Progenitor cell of endocrine pancreas (in vitro differentiated cells): ENCODE measurements at regions not wholly inside any gene's neighbourhood (a gene's known extent, or its start where the extent isn't known, plus 50 kb on each side); places are given as distances from the start of the nearest gene placed in this dataset.

Experiments used
- DNase-seq: peaks from one replicate; pipeline ENCODE4 v3.0.0; 2021; ENCODE audit warnings: low spot score; ENCODE audit not compliant: unreplicated experiment
- H3K27ac Mint-ChIP-seq: 2 replicates; pipeline ENCODE4 v1.8.0; 2021; ENCODE audit warnings: mild to moderate bottlenecking, moderate library complexity, mixed read lengths
- H3K27me3 Mint-ChIP-seq: 2 replicates; pipeline ENCODE4 v1.8.0; 2021; ENCODE audit warnings: mixed read lengths
- H3K36me3 Mint-ChIP-seq: 2 replicates; pipeline ENCODE4 v1.8.0; 2022; ENCODE audit warnings: mixed read lengths; ENCODE audit not compliant: insufficient read depth
- H3K4me1 Mint-ChIP-seq: 2 replicates; pipeline ENCODE4 v1.8.0; 2021; ENCODE audit warnings: low read depth, mixed read lengths
- H3K4me3 Mint-ChIP-seq: 2 replicates; pipeline ENCODE4 v1.8.0; 2021; ENCODE audit warnings: low read depth, mild to moderate bottlenecking, moderate library complexity, mixed read lengths
- H3K9me3 Mint-ChIP-seq: 2 replicates; pipeline ENCODE4 v1.8.0; 2021; ENCODE audit warnings: low read depth, mixed read lengths
- TF ChIP-seq, protein P1 (sequence below): fragments of 200-600 bp; sonication (generic); IDR thresholded peaks from one replicate; pipeline ENCODE4 v1.5.0; 2021; ENCODE audit warnings: antibody characterized with exemption, mild to moderate bottlenecking; ENCODE audit not compliant: unreplicated experiment

DNA sequence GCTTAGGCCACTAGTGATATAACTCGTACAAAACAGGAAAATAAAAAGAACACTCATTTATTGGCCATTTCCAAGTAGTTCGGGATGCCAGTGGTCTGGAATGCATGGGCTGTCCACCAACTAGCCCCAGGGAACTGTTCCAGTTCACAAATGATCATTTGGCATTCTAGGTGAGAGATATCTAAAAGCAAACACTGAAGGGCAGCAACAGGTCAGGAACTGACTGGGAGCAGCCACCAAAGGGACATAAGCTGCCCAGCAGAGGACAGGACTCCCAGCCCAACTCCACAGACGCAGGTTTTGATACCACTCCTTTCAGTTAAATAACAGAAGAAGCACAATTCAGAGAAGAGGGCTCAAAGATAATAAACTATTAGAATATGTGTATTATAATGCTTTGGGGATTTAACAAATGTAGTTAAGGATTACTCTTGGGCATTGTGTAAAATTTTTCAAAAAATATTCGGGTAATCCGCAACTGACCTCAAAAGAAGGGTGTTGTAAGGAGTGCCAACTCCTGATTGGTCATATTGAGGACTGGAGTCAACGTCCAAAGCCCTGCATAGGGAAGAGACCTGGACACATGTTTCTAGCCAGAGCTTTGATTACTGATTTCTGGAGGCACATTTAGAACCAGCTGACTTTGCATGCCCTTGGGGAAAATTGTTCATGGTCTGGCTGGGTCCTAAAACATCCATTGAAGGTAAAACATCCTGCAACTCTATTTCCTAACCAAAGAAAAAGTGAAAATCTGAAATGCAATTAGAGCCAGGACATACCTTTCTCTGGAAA, 320.0 kb downstream of the DNAH5 start:
- DNase-seq = no peak
- no peaks in the 10 kb centered on the region for H3K36me3 Mint-ChIP-seq
- TF ChIP-seq, protein P1, sequence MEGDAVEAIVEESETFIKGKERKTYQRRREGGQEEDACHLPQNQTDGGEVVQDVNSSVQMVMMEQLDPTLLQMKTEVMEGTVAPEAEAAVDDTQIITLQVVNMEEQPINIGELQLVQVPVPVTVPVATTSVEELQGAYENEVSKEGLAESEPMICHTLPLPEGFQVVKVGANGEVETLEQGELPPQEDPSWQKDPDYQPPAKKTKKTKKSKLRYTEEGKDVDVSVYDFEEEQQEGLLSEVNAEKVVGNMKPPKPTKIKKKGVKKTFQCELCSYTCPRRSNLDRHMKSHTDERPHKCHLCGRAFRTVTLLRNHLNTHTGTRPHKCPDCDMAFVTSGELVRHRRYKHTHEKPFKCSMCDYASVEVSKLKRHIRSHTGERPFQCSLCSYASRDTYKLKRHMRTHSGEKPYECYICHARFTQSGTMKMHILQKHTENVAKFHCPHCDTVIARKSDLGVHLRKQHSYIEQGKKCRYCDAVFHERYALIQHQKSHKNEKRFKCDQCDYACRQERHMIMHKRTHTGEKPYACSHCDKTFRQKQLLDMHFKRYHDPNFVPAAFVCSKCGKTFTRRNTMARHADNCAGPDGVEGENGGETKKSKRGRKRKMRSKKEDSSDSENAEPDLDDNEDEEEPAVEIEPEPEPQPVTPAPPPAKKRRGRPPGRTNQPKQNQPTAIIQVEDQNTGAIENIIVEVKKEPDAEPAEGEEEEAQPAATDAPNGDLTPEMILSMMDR = no peak
- H3K4me3 Mint-ChIP-seq = no peak overlapping the region
- H3K27me3 Mint-ChIP-seq = no peaks in the 10 kb centered on the region
- H3K27ac Mint-ChIP-seq = peak overlapping the region; percentile 15
- H3K4me1 Mint-ChIP-seq = peaks cover 20% of the 10 kb centered on the region
- H3K9me3 Mint-ChIP-seq = peaks cover 5% of the 10 kb centered on the region

DNA sequence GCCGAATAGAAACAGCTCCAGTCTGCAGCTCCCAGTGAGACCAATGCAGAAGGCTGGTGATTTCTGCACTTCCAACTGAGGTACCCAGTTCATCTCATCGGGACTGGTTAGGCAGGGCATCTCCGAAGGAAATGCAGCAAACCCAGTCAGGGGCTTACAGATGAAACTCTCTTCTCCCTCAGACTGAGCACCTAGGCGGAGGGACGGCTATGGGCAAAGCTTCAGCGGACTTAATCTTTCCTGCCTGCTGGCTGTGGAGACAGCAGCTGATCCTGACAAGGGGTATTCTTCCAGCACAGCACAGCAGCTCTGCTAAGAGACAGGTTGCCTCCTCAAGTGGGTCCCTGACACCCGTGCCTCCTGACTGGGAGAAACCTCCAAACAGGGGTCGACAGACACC, 330.9 kb downstream of the DNAH5 start:
- no peak overlapping the region for H3K4me3 Mint-ChIP-seq
- H3K36me3 Mint-ChIP-seq = no peaks in the 10 kb centered on the region
- TF ChIP-seq, protein P1 = no peak
- H3K27me3 Mint-ChIP-seq = no peaks in the 10 kb centered on the region
- H3K9me3 Mint-ChIP-seq = peaks cover 15% of the 10 kb centered on the region
- no peak overlapping the region for H3K27ac Mint-ChIP-seq
- no peak for DNase-seq
- H3K4me1 Mint-ChIP-seq = peaks cover 2% of the 10 kb centered on the region

DNA sequence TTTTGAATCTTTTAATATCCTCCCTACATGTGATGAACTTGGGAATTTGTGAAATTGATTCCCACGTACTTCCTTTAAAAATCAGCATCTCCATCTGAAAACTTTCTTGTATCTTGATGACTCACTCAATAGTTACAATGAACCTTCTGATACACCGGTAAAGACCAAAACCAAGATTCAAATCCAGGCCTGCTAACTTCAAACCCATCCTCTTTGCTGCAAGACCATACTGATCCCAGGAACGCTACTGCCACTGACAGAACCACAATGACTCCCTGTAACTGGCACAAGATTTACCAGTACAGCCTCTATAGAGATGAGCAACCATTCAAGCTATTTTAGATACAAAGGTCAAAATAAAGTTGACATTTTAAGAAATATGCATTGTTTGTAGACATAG, 332.9 kb downstream of the DNAH5 start:
- DNase-seq = no peak
- TF ChIP-seq, protein P1 = no peak
- Mint-ChIP-seq H3K27me3 (no peaks in the 10 kb centered on the region), H3K36me3 (no peaks in the 10 kb centered on the region), H3K9me3 (peaks cover 8% of the 10 kb centered on the region), H3K4me3 (no peak overlapping the region), H3K27ac (no peak overlapping the region), H3K4me1 (peaks cover 2% of the 10 kb centered on the region)

DNA sequence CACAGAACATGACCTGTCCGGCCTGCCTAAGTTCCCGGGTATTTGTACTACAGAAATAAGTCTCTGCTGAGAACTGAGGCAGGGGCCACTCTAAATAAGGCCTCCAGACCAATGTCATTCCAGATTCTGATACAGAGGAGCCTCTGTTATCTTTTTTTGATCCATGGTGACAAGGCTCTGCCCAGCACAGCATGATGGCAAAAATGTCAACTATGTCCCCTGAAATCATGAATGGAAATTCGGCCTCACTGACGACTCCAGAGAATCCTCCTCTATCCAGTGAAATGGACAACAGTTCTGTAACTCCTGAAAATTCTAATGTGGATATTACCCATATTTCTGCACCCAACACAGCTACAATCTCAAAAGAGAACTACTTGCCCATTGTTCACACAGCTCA, 335.0 kb downstream of the DNAH5 start:
- H3K27ac Mint-ChIP-seq = no peak overlapping the region
- H3K27me3 Mint-ChIP-seq = no peaks in the 10 kb centered on the region

DNA sequence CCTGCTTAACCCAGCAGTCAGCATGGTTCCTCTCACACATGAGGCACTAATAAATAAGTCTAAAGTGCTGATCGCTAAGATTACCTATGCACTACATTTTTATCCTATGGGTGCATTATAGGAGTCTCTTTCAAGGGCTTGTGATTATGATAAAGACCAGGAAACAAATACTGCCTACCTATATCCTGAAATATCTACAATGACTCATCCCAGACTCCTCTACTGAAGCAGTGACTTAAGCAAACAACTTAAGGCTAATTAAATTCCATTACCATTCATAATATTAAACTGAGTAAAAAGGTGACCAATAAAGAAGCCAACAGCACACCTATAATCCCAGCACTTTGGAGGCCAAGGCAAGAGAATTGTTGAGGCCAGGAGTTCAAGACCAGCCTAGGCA, 338.4 kb downstream of the DNAH5 start:
- no peaks in the 10 kb centered on the region for H3K9me3 Mint-ChIP-seq
- TF ChIP-seq, protein P1 = no peak
- no peak for DNase-seq
- H3K36me3 Mint-ChIP-seq = no peaks in the 10 kb centered on the region
- H3K4me1 Mint-ChIP-seq = no peaks in the 10 kb centered on the region
- no peaks in the 10 kb centered on the region for H3K27me3 Mint-ChIP-seq
- H3K4me3 Mint-ChIP-seq = no peak overlapping the region
- no peak overlapping the region for H3K27ac Mint-ChIP-seq

More for the DNA sequence above, 335.0 kb downstream of the DNAH5 start:
- Mint-ChIP-seq H3K36me3 (no peaks in the 10 kb centered on the region), H3K4me3 (no peak overlapping the region), H3K4me1 (peaks cover 2% of the 10 kb centered on the region), H3K9me3 (no peaks in the 10 kb centered on the region)
- no peak for DNase-seq
- TF ChIP-seq, protein P1 = no peak
